H1 (cell line): ENCODE measurements at regions not wholly inside any gene's neighbourhood (a gene's known extent, or its start where the extent isn't known, plus 50 kb on each side); places are given as distances from the start of the nearest gene placed in this dataset.

Experiments
- CTBP2 ChIP-seq: IDR thresholded peaks from 2 replicates; pipeline ENCODE4 v1.7.0; 2011; ENCODE audit warnings: borderline replicate concordance, mild to moderate bottlenecking, moderate library complexity, mixed read lengths, low read length; ENCODE audit not compliant: insufficient read depth, insufficient read length
- CTCF ChIP-seq, 3 experiments: IDR thresholded peaks; 1 replicate in 2 of 3; 2 replicates in 1 of 3; pipeline versions ENCODE4 v1.5.1 to v1.6.1; 2011; ENCODE audit warnings: low read length in 3 of 3, mild to moderate bottlenecking in 3 of 3, inconsistent platforms in 2 of 3, low read depth in 1 of 3, moderate library complexity in 1 of 3; ENCODE audit not compliant: insufficient read depth in 1 of 3; ENCODE audit errors: control extremely low read depth in 1 of 3
- FOSL1 ChIP-seq: IDR thresholded peaks from 2 replicates; pipeline ENCODE4 v1.6.1; 2011; ENCODE audit warnings: mild to moderate bottlenecking, low read depth, low read length, moderate library complexity; ENCODE audit not compliant: insufficient read depth
- JUN ChIP-seq: IDR thresholded peaks from 2 replicates; pipeline ENCODE4 v1.6.1; 2011; ENCODE audit warnings: low read depth, mild to moderate bottlenecking, improper control_type of control experiment, low read length
- NANOG ChIP-seq: IDR thresholded peaks from 2 replicates; pipeline ENCODE4 v1.6.1; 2011; ENCODE audit warnings: low read length, low read depth, mild to moderate bottlenecking, inconsistent platforms; ENCODE audit not compliant: insufficient read depth, poor library complexity, severe bottlenecking
- SP4 ChIP-seq: IDR thresholded peaks from 2 replicates; pipeline ENCODE4 v1.6.1; 2012; ENCODE audit warnings: low read length, inconsistent platforms
- TBP ChIP-seq: IDR thresholded peaks from 2 replicates; pipeline ENCODE4 v1.6.1; 2011; ENCODE audit warnings: low read depth, low read length, improper control_type of control experiment

GRCh38 chr21:35116777-35117176, 67.7 kb upstream of the RUNX1 start (continued):
- TF ChIP-seq SP4 (no peak), JUN (no peak), NANOG (no peak), CTBP2 (no peak), CTCF (IDR thresholded peaks at IDR 0.05; ENCODE audit: control extremely low read depth in 1 of 3, insufficient read depth in 1 of 3, low read depth in 1 of 3, low read length in 3 of 3) (no peak), FOSL1 (no peak), TBP (no peak)
